A549 (cell line): ENCODE measurements at regions not wholly inside any gene's neighbourhood (a gene's known extent, or its start where the extent isn't known, plus 50 kb on each side); places are given as distances from the start of the nearest gene placed in this dataset.

Experiments
- EP300 ChIP-seq, 2 experiments: fragments of >200 bp; sonication (Bioruptor Twin); formaldehyde crosslinking; IDR thresholded peaks; 2 replicates in 1 of 2; 3 replicates in 1 of 2; pipeline ENCODE4 v1.6.1; 2016 to 2017
- KDM1A ChIP-seq: fragments of 200-600 bp; sonication (generic); IDR thresholded peaks from 2 replicates; pipeline ENCODE4 v1.6.1; 2016; ENCODE audit warnings: low read depth, mild to moderate bottlenecking
- POLR2A ChIP-seq: IDR thresholded peaks from 2 replicates; pipeline ENCODE4 v1.6.1; 2012; ENCODE audit warnings: mild to moderate bottlenecking, low read length
- RAD21 ChIP-seq, 2 experiments: fragments of >200 bp in 1 of 2; sonication (Bioruptor Twin) in 1 of 2; formaldehyde crosslinking in 1 of 2; IDR thresholded peaks in 1 of 2; conservative IDR thresholded peaks in 1 of 2; 2 replicates in 1 of 2; 3 replicates in 1 of 2; pipeline ENCODE4 v1.6.1; 2012 to 2018; ENCODE audit warnings: inconsistent platforms in 1 of 2

DNA sequence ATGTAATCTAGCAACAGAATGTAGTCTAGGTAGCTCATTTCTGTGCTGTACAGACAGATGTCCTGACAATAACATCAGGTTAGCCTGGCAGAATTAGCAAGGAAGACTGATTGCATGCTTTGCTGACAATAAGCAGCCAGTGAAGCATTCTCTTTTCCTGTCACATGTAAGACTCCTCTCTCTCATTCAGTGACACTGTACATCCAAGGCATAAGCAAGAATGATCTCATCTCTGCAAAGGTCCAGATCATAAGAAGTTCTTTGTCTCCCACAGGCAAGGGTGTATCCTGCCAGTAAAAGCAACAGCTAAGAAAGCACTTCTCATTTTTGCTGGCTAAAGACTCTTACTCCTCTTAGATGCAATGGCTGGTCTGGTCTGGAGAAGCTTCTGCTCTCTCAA lies 861.8 kb downstream of the TAF11L14 start:
- TF ChIP-seq POLR2A (no peak), KDM1A (no peak), RAD21 (conservative IDR thresholded peaks at IDR 0.05 in 1 of 2, IDR thresholded peaks at IDR 0.05 in 1 of 2) (no peak), EP300 (IDR thresholded peaks at IDR 0.05) (no peak)
